ENCODE measurements at regions not wholly inside any gene's neighbourhood (a gene's known extent, or its start where the extent isn't known, plus 50 kb on each side); places are given as distances from the start of the nearest gene placed in this dataset.

DNA sequence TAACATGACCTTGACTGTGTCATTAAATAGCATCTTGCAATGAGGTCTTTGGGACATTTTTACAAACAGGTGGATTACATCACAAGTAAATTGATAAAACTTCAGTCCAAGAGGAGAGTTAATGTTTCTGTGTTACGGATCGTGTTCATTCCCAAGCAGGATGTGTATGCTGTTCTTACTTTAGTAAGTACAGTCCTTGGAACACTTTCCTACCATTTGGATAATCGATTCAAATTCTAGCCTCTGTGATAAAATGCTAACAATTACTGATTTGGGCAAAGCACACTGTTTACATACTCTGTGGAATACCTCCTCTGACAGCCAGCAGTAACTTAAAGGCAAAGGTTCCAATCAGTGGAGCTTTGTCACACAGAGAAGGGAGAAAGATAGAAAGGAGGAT, 351.7 kb downstream of the FAT3 start:
- TF ChIP-seq, protein P1, sequence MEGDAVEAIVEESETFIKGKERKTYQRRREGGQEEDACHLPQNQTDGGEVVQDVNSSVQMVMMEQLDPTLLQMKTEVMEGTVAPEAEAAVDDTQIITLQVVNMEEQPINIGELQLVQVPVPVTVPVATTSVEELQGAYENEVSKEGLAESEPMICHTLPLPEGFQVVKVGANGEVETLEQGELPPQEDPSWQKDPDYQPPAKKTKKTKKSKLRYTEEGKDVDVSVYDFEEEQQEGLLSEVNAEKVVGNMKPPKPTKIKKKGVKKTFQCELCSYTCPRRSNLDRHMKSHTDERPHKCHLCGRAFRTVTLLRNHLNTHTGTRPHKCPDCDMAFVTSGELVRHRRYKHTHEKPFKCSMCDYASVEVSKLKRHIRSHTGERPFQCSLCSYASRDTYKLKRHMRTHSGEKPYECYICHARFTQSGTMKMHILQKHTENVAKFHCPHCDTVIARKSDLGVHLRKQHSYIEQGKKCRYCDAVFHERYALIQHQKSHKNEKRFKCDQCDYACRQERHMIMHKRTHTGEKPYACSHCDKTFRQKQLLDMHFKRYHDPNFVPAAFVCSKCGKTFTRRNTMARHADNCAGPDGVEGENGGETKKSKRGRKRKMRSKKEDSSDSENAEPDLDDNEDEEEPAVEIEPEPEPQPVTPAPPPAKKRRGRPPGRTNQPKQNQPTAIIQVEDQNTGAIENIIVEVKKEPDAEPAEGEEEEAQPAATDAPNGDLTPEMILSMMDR (IDR thresholded peaks at IDR 0.05; ENCODE audit: low read depth, low read length) = no peak
- no peak overlapping the region for H3K4me3 ChIP-seq (ENCODE audit: low read depth, low read length)

DNA sequence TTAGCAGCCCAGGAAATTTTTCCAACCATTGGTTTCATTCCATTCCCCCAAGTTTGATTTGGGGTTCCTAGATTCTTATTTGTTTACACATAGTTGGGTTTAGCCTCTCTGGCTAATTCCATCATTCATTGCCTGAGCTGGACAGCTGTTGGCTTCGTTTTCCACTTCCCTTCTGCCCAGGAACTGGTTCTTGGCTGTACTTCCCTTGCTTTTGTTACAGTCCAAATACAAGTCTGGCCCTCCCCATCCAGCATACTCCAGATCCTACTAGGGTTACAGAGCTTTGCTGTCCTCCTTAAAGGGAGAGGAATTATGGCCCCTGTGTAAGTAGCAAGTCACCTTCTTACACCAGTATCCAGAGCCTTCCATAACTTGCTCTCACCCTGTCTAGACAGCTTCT, 356.3 kb downstream of the FAT3 start:
- TF ChIP-seq, protein P1 (IDR thresholded peaks at IDR 0.05; ENCODE audit: low read depth, low read length) = no peak
- H3K4me3 ChIP-seq (ENCODE audit: low read depth, low read length) = no peak overlapping the region

DNA sequence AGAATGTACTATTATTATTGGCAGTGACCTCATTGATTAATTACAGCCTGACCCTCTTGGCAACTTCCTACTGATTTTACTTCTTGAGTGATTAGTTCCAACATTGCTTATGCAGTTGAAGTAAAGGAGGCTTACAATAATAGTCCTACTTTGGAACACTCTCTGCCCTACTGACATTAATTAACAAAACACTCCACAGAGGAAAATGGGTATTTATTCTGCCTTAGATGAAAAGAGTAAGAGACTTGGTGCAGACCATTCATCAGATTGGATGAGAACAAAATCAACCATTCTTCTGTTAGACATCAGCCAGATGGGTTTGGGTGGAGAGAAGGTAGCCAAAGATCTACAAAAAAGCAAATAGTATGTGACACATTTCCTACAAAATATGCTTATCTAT, 363.8 kb downstream of the FAT3 start:
- TF ChIP-seq, protein P1 (IDR thresholded peaks at IDR 0.05; ENCODE audit: low read depth, low read length) = no peak

DNA sequence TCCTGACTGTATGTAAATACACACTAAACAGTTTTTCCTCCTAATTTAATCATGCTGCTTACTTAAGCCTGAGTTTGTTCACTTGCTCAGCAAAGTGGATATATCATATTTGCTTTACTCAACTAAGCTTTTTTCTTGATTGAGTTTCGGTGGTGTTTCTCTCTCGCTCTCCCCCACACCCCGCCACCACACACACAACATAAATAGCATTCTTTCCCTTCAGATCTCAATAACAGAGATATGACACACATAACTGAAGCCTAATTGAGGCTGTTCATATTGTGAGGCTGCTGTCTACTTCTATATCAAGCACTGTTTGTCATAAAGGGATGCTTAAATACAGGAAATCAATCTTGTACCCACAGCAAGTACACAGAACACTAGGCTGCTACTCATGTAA, 364.9 kb downstream of the FAT3 start:
- no peak overlapping the region for H3K4me3 ChIP-seq (ENCODE audit: low read depth, low read length)
- TF ChIP-seq, protein P1 (IDR thresholded peaks at IDR 0.05; ENCODE audit: low read depth, low read length) = no peak

More for the DNA sequence above, 363.8 kb downstream of the FAT3 start:
- H3K4me3 ChIP-seq (ENCODE audit: low read depth, low read length) = no peak overlapping the region

DNA sequence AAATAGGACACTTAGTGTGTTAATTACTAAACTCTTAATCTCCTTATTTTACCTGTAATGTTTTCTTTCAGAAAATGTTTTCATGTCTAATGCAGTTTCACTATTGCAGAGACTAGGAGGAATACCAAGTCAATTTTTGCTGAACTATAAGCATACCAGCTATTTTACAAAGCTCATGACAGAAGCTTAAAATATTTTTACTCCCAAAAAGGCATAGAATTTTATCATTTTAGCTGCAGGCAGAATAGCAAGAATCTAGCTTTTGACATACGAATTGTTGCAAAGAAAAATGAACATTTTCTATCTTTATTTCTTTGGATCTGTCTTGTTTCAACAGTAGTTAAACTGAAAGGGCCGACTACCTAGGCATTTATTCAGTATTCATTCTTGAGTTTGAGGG, 366.9 kb downstream of the FAT3 start:
- H3K4me3 ChIP-seq (ENCODE audit: low read depth, low read length) = no peak overlapping the region
- TF ChIP-seq, protein P1 (IDR thresholded peaks at IDR 0.05; ENCODE audit: low read depth, low read length) = no peak

DNA sequence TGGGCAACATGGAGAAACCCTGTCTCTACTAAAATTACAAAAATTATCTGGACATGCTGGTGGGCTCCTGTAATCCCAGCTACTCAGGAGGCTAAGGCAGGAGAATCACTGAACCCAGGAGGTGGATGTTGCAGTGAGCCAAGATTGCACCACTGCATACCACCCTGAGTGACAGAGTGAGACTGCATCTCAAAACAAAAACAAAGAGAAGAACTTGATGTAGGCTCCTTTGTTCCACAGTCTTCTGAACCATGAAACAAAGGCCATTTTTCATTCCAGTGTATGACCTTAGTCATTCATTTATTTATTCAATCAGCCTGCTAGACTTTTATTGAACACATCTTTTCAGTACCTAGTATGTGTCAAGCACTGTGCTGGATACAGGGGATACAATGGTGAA, 369.6 kb downstream of the FAT3 start:
- TF ChIP-seq, protein P1 (IDR thresholded peaks at IDR 0.05; ENCODE audit: low read depth, low read length) = no peak

DNA sequence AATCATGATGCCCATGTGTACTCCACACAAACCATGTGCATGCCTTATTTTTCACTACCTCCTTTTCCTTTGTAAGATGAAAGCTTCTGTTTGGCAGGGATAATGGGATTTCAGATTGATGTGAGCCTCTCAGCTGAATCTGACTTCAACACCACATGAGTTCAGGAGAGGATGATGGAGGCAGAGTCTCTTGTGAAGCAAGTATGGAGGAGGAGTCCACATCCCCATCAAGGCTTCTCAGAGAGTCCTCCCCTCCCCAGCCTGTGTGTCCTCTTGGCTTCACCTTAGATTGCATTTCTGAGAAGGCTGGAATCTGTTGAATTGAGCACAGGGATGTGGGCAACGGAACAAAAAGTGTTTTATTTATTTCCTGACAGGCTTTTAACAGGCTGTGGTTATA, 370.4 kb downstream of the FAT3 start:
- TF ChIP-seq, protein P1 (IDR thresholded peaks at IDR 0.05; ENCODE audit: low read depth, low read length) = no peak
- H3K4me3 ChIP-seq (ENCODE audit: low read depth, low read length) = no peak overlapping the region

More for the DNA sequence above, 369.6 kb downstream of the FAT3 start:
- no peak overlapping the region for H3K4me3 ChIP-seq (ENCODE audit: low read depth, low read length)
